UCSD-AML1 (cell line): ENCODE measurements at regions not wholly inside any gene's neighbourhood (a gene's known extent, or its start where the extent isn't known, plus 50 kb on each side); places are given as distances from the start of the nearest gene placed in this dataset.

Experiments used
- DNase-seq: peaks from one replicate; lab custom pipeline; 2025; ENCODE audit not compliant: unreplicated experiment; lab: John Stamatoyannopoulos, UW

DNA sequence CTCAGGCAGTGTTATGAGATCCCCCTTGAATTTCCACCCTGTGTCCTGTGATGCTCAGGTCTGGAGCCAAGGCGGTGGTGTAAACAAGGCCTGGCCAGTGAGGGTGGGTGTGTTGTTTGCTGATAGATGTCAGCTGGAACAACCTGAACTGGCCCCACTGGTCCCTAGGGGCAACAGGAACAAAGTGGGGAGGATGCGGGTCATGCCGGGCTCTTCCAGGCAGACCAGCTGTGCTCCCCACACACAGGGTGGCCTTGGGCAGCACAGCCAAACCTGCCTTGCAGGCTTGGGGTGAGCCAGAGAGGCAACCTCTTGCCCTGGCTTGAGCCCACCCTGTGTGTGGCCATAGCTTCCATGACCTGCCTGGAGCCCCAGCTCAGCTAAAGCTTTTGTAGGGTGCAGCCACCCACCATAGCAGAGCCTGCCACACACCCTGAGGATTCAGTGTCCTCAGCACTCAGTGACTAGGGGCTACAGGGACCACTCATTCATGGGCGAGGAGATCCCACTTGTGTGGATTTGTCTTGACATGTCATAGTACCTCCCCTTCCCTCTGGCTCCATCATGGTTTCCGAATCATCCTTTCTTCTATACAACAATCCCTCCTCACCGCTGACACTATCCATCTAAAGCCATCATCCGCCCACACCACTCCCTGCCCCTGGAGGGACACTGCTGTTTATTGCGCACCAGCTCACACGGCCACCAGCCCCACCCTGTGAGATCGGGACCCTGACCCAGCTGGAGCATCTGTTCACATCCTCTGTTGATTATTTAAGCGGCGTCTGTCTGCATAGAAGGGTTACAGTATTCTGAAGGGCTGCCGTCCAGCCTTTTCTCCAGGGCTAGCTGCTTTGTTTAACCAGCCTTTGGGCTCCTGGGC is 268.8 kb downstream of the CYP26B1 start:
- DNase-seq = no peak

- no peak for DNase-seq
These were observed 270.0 kb downstream of the CYP26B1 start for GRCh38 chr2:71877636-71878035.

- no peak for DNase-seq
These were observed 270.9 kb downstream of the CYP26B1 start for GRCh38 chr2:71876542-71877451.

DNA sequence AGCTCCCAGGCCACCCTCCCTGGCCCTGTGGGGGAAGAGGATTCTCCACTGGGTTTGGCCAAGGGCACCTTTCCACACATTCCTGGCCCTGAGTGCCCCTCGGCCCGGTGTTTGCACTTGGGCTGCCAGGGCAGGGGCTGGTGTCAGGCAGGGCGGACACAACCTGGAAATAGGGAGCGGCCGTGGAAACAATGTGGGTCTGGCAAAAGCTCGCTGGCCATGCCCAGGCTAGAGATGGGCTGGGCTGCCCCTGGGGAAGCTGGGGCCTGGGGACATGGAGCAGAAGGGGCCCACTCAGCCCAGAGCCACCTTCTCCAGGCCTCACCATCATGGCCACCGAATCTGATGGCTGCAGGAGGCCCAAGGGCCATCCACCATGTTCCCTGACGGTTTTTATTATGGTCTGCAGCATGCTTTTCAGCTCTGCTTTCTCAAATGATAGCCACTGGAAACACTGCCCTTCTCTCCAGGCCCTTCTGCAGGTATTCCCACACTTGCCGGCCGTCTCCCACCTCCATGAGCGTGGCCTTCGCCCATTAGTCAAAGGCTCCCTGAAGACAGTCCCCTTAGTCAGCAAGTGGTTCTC is 275.1 kb downstream of the CYP26B1 start:
- DNase-seq = no peak

DNA sequence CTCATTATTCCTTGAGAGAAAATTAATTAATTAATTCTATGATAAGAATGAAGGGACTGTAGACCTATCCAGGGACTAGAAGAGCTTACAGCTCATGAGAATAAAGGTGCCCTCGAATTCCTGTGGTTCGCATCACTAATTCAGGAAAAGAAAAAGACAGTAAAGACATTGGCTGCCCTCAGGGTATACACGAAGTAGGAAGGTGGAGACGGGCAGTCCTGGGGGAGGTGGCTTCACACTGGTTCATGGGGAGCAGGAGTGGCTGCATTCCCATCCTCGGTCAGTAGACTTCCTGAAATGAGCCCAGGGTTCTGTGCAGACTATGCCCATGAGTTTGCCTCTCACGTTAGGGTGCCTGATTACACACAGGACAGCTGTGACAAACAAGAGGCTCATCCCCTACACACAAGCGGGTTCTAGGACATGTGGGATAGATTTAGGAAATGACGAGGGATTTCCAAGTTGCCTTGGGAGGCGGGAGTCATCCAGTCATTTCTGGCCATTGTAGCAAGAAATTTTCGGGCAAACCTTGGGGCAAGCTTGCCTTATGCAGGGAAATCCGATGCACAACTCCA is 282.2 kb downstream of the CYP26B1 start:
- DNase-seq = no peak

DNA sequence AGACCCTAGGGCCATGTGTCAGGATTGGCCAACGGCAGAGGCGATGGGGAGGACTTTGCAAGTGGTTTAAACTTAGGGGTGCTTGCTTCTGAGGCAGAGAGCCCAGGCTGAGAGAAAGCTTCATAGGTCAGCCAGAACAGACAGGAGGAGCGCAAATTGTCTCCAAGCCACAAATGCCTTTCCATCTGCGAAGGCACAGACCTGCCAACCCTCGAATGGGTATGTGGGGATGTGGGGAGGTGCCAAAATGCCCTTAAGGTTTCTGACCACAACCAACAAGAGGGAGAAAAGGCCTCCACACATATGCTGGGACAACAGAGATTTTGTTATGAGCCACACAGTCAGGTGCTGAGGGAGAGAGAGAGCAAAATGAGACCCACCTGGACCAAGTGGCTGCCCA is 283.6 kb downstream of the CYP26B1 start:
- DNase-seq = no peak

GRCh38 chr2:71863396-71863795 is 284.3 kb downstream of the CYP26B1 start:
- no peak for DNase-seq

DNA sequence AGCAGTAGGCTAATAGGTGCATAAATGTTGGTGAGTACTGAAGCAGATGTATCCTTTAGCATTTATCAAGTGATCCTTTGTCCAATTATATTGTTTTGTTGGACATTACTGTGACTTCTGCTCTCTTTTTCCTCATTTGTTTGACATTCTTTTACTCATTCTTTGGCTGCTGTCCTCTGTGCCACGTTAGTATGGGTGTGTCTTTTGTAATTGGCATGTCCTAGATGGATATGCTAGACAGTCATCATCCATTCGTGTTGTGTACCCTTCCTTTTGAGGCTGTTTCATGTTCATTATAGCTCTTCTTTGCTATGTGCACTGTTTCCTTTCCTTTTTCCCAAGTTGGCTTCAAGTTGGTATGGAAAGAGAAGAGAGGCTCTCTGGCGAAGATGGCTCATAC is 284.7 kb downstream of the CYP26B1 start:
- DNase-seq = no peak

- DNase-seq = no peak
These were observed 286.2 kb downstream of the CYP26B1 start for GRCh38 chr2:71861186-71862160.

DNA sequence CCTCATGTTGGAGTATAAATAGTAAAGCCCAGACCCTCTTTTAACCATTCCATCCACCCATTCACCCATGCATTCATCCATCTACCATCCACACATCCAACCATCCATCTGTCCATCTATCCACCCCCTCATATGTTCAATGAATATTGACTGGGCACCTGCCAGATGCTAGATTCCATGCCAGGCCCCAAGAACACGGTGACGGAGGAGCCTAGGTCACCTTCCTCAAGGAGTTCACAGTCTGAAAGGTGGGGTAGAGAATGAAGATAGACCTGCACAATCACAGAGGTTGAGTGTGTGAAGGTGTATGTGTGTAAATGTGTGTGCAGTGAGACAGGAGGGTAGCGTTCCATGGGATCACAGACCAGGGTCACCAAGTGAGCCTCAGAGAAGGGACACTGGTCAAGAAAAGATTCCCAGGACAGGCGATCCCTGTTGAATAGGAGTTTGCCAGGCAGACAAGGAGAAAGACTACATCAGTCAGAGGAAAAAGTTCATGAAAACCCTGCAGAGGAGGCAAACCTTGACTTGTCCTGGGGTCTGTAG is 287.2 kb downstream of the CYP26B1 start:
- no peak for DNase-seq

DNA sequence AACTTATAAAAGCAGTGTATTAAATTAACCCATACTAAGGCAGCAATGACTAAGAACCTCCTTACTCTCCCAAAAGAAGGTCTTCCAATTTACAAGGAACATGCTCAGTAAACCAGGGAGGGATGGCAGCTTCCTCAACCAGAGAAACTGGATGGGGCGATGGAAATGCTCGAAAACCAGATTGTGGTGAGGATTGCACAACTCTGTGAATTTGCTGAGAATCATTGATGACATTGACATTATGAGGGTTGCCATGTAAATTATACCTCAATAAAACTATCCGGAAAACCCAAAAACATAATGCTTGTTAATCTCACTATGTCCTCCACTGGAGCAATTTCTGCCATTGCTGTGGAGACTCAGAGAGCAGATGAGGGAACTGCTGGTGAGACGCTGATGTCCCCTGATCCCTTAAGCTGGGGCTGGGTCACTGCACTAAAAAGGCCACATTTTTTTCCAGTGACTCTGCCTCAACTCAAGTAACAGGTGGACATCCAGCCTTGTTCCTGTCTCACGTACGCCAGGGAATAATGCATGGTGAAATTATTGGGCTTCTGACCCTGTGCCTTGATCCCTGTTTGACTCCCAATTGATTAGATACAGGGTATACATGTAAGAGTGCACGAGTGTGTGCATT is 288.3 kb downstream of the CYP26B1 start:
- DNase-seq = no peak

DNA sequence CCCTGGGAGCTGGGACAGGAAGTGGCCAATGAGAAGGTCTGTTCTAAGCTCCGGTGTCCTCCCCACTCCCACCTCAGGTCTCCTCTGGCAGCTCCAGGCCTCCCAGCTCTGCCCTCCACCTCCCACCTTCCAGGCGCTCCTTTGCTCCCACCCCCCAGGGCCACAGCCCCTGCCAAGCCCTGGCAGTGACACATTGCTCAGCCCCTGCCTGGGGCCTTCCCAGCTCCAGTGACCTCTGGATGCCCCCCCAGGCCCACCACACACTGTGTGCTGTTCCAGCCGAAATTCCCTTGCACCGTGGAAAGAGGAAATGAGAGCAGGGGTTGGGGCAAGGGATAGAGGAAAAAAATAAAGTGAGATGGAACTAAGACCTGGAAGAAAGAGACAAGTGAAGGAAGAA is 289.6 kb downstream of the CYP26B1 start:
- DNase-seq = no peak

- no peak for DNase-seq
These were observed 290.0 kb downstream of the CYP26B1 start for GRCh38 chr2:71857636-71858035.

DNA sequence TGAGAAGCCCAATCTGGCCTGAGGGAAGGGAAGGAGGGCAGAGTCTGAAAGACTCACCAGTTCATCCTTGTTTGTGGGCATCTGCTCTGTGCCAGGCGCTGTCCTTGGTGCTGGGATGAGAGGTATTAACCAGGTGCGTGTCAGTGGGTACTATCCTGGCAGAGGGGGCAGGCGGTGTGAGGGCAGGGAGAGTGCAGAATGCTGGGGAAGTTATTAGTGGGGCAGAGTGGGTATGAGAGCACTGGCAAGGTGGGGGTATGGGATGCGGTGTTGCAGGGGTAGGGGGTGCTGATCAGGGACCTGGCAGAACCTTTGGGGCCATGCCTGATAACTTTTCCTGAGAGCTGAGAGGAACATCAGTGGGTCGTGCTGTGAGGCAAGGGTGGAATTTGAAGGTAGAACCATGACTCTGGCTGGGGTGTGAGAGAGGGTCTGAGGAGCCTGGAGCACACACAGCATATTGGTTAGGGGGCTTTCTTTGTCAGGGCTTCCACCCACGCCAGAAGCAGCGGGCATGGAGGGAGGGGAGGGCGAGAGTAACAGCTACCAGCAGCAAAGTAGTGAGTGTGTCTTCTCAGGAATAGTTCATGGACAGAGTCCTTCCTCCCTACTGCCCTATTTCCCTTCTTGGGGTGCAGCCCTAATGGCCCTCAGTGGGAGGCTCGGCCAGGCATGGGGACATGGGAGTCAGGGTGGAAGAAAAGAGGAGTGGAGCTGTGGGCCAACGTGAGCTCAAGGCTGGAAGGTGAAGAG is 290.7 kb downstream of the CYP26B1 start:
- DNase-seq = no peak

DNA sequence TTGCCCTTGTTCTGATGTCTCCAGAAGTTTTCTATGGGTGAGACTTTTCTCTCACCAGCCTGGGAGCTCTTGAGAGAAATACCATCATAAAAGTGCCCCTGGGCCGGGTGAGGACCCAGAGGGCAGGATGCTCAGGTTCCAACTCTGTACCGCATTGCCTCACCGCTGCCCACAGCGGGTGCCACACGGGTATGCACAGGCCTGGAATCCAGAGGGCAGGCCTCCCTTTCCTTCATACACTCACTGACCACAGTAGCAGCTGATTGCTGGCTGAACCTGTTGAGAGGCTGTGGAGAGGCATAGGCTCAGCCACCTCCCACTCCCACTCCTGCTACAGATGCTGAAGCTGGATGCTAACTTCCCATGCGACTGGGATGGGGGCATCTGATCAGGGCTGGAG is 293.8 kb downstream of the CYP26B1 start:
- DNase-seq = no peak

GRCh38 chr2:71852141-71852711 is 295.4 kb downstream of the CYP26B1 start:
- no peak for DNase-seq

DNA sequence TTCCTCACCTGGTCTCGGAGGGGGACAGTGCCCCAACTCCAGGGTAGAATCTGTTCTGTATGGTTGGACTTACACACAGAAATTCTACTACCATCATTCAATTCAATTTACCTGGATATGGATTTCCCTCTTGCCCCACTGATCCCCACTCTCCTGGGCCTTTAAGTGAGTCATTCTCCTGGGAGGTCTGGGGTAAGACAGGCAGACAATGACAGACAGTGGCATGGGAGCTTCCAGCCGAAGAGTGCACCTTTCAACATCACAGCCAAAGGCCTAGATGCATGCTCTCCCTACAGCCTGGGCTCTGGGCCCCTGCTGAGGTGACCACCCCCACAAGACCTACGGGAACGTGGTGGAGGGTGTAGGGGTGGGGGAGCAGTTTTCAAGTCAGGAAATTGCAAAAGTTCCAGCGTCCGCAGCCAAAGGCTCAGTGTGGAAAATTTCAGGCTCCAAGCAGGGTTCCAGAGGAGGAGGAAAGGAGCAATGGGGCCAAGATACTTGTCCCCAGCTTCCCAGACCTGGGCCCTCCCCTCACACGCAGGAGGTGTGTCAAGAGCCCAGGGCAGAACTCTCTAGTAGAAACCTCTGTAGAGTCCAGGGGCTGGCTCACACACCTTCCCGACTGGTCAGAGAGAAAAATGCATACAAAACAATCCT is 296.4 kb downstream of the CYP26B1 start:
- DNase-seq = no peak

DNA sequence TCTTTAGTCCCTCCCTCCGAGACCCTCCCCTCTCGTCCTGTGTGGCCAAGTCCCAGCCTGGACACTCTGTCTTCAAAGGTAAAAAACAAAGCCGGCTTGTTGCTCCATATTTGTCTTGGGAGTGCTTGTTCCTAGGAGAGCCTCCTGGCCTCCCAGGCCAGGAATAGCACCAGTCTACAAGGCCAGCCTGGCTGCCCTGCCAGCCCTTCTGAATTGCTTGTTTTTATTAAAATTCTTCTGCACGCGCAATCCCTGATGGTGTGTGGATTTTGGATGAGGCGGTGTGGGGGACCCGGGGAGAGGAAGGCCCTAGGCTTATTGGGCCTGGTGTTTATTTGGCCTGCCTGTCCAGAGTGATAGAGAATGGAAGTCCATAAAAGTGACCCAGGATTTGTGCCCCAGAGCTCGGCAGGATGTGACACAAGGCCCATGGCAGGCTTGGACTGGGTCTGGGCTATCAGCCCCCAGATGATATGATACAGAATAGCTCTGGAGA is 297.3 kb downstream of the CYP26B1 start:
- no peak for DNase-seq
